ENCODE measurements at regions not wholly inside any gene's neighbourhood (a gene's known extent, or its start where the extent isn't known, plus 50 kb on each side); places are given as distances from the start of the nearest gene placed in this dataset.

GRCh38 chr2:58973811-58974281, 732.7 kb upstream of the FANCL start:
- TF ChIP-seq CTCF (conservative IDR thresholded peaks at IDR 0.05), result no peak
- TF ChIP-seq EZH2 (IDR thresholded peaks at IDR 0.05; ENCODE audit: low read depth), result no peak

Data from PC-9 (cell line).